GM21717 (cell line): ENCODE measurements at regions not wholly inside any gene's neighbourhood (a gene's known extent, or its start where the extent isn't known, plus 50 kb on each side); places are given as distances from the start of the nearest gene placed in this dataset.
"Not testable (repeated sequence)": the region's sequence is repeated elsewhere in the genome, so short reads cannot be mapped to it uniquely, and the experiment has no call there.

ENCODE experiments used
- ATAC-seq: cut with Tn5 transposase; IDR thresholded peaks from one replicate; pipeline ENCODE4 v1.9.1; 2021; ENCODE audit warnings: mild to moderate bottlenecking, moderate library complexity; ENCODE audit not compliant: unreplicated experiment

DNA sequence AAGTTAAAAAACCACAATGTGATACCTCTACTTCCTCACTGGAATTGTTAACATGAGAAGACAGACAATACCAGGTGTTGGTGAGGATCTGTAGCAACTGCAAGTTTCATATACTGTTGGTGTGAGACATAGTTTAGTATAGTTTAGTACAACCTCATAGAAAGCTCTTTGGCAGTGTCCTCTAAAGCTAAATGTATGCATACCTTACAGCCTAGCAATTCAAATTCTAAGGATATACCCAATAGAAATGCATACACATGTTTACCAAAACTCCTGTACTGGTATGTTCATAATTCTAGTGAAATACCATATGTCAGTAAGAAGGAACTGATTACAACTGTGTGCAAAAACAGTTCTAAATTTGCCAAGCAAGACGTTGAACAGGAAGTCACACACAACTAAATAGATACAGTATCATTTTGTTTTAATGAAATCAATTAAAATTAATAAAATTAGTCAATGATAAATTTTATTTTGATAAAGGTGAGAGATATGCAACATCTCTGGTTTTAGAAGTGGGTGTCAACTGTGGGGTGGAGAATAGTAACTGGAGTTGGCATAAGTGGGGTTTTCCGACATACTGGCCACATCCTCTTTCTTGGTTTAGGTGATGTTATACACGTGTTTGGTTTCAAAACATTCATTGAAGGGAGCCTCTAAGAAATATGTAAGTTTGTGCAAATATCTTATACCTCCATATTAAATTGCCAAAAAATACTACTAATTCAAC is 450.7 kb downstream of the PTPRC start:
- ATAC-seq: peak; percentile 95

- ATAC-seq: not testable (repeated sequence)
Observed at GRCh38 chr1:199095628-199096027, 456.8 kb downstream of the PTPRC start.

DNA sequence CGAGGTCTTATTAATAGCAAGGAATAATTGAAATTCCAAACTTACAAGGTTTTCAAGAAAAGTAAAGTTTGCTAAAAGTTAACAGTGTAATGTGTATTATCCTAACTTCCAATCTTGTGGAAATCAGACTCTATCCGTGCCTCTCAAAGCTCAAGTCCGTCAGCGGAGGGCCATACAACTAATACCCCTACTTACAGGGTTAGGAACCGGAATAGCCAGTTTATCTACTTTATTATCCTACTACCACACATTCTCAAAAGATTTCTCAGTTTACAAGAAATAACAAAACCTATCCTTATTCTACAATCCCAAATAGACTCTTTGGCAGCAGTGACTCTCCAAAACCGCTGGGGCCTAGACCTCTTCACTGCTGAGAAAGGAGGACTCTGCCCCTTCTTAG is 457.8 kb downstream of the PTPRC start:
- ATAC-seq: no peak

- ATAC-seq: peak; percentile 74
Observed at GRCh38 chr1:199098468-199098867, 459.6 kb downstream of the PTPRC start.

DNA sequence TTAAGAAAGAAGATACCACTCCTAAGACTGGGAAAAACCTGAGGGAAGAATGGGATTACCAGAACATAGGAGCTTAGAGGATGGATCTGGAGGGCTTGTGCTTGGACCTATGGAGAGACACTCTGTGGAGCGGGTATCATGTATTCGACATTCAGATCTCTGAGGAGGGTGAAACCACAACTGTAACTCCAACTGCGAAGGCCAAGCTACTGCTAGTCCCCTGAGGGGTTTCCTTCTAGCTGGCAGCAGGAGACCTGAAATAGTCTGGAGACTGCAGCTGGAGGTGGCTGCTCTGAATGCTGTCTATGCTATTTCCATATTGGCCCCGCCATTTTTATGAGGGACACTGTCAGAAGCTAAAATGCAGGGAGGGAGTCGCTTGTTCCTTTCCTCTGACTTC is 462.3 kb downstream of the PTPRC start:
- no peak for ATAC-seq

DNA sequence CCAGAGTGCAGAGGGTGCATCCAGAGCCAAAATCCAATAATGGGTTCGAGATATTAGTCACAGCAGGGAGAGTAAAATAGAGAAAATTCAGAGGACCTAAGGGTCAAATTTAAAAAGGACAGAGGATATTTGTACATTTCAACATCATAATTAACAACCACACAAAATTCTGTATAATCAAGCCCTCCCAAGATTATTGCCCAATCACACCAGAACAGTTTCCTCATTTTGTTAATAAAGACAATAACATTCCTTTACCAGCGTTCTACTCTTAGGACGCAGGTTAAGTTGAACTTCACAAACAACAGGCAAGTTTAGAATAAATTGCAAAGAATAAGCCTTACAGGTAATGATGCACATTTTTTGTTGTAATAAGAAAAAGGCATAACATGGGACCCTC is 462.8 kb downstream of the PTPRC start:
- ATAC-seq: no peak

DNA sequence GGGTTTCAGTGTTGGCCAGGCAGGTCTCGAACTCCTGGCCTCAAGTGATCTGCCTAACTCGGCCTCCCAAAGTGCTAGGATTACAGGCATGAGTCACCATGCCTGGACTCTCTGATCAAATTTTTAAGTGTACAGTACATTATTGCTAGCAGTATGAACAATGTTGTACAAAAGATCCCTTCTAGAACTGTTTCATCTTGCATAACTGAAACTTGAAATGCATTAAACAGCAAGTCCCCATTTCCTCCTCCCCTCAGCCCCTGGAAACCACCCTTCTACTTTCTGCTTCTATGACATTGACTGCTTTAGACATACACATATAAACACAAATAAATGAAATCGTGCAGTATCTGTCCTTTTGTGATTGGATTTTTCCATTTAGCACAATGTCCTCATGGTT is 463.4 kb downstream of the PTPRC start:
- peak; percentile 72 for ATAC-seq

GRCh38 chr1:199109160-199109559 is 470.3 kb downstream of the PTPRC start:
- ATAC-seq: no peak

- ATAC-seq: no peak
Observed at GRCh38 chr1:199112365-199112764, 473.5 kb downstream of the PTPRC start.

DNA sequence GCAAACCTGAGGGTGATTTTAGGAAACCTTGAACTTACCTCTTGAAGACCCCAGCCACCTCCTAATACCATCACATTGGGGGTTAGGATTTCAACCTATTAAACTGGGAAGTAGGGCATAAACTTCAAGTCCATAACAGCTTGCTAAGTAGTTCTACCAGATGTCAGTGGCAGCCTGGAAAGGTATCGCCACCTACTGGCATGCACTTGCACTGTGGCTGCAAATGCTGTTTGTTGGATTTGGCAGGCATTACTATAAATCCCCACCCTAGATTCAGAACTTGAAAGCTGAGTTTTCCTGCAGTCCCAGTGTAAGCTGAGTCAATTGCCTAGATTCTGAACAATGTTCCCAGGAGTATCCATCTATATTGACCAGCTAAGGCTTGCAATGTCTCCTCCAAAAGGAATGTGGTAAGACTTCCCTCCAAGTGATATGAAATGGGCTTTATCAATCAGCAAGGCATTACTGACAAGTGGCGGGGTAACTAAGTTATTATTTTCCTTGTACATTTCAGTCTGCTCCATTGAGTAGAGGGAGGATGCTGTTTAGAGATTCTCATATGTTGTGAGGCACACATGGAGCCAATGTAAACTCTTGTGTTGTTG is 474.5 kb downstream of the PTPRC start:
- ATAC-seq: no peak

GRCh38 chr1:199116488-199116887 is 477.6 kb downstream of the PTPRC start:
- ATAC-seq: no peak

- no peak for ATAC-seq
Observed at GRCh38 chr1:199121047-199121446, 482.2 kb downstream of the PTPRC start.

DNA sequence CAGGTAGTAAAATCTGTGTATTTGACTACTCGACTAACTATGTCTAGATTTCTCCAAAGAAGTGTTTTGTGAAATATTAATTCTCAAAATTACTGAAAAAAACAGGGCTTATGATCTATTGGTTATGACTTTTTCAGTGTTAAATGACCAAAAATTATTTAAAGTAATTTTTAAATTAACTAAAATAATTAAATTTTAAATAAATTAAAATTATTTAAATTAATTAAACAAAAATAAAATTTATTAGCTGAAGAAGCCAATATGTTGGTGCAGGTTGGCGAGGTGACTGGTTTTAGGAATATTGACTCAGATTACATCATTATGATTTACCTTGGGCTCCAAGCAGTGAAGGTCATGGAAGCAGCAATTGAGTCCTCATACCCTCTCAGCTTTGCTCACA is 483.2 kb downstream of the PTPRC start:
- ATAC-seq: no peak

- ATAC-seq: no peak
Observed at GRCh38 chr1:199122532-199123311, 483.9 kb downstream of the PTPRC start.

DNA sequence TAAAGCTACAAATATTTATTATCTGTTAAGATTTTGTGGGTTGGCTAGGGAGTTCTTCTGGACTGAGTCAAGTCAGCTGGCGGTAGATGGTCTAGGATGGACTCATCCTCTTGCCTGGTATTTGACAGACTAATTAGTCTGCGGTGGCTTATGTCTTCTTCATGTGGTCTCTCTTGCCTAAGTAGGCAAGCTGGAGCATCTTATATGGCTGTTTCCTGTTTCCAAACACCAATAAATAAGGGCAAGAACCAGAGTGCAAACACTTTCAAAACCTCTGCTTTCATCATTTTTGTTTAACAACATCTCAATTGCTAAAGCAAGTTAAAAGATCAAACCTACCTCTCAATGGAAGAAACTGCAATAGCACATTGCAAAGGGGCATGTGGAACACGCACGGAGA is 484.8 kb downstream of the PTPRC start:
- ATAC-seq: no peak

- no peak for ATAC-seq
Observed at GRCh38 chr1:199124351-199124750, 485.5 kb downstream of the PTPRC start.

- no peak for ATAC-seq
Observed at GRCh38 chr1:199129247-199129646, 490.4 kb downstream of the PTPRC start.

- no peak for ATAC-seq
Observed at GRCh38 chr1:199132006-199132405, 493.2 kb downstream of the PTPRC start.

DNA sequence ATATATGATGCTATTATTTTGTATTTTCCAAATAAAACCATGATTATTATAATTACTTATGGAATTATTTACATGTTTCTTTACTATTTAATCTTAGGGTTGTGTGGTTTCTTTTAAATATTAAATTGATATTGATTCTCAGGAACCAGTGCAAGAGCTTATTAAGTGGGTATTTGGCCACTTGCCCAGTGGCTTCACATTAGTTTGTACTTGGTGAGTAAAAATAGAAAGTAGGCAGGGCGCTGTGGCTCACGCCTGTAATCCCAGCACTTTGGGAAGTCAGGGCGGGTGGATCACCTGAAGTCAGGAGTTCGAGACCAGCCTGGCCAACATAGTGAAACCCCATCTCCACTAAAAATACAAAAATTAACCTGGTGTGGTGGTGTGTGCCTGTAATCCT is 497.1 kb downstream of the PTPRC start:
- ATAC-seq: no peak

DNA sequence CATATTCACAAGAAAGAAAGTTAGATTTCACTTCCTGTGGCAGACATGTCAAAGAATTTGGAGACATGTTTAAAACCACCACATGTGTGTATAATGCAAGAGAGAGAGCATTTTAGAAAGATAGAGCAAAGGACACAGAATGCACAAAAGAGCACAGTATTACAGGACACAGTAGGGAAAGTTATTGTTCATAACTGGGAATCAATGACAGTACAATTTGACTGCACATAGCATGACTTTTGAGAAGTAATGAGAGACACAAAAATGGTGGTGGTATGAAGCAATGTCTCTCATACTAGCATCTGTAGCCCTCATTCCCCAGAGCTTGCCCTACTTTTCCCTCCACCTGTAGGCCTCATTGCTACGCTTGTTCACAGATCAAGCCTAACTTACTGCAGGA is 499.2 kb downstream of the PTPRC start:
- ATAC-seq: no peak

GRCh38 chr1:199149591-199149990 is 510.8 kb downstream of the PTPRC start:
- no peak for ATAC-seq

GRCh38 chr1:199150756-199151155 is 511.9 kb downstream of the PTPRC start:
- no peak for ATAC-seq
